Smooth muscle cell (in vitro differentiated cells): ENCODE measurements at regions not wholly inside any gene's neighbourhood (a gene's known extent, or its start where the extent isn't known, plus 50 kb on each side); places are given as distances from the start of the nearest gene placed in this dataset.

Experiments
- DNase-seq: peaks from one replicate; lab custom pipeline; 2025; ENCODE audit not compliant: unreplicated experiment; lab: John Stamatoyannopoulos, UW
- H2AFZ ChIP-seq: fragments of 200-600 bp; sonication (generic); 2 replicates; pipeline ENCODE4 v1.6.0; 2016; ENCODE audit warnings: antibody characterized with exemption, low read depth, mild to moderate bottlenecking
- H3F3A ChIP-seq: fragments of 200-600 bp; sonication (generic); 2 replicates; pipeline ENCODE4 v1.6.0; 2017; ENCODE audit warnings: antibody characterized with exemption, low read depth
- H3K27ac ChIP-seq: fragments of 200-600 bp; sonication (generic); 2 replicates; pipeline ENCODE4 v1.5.1; 2016; ENCODE audit warnings: low read depth, mild to moderate bottlenecking
- H3K27me3 ChIP-seq: fragments of 200-600 bp; sonication (generic); 2 replicates; pipeline ENCODE4 v1.6.1; 2016; ENCODE audit warnings: low read depth, mild to moderate bottlenecking
- H3K36me3 ChIP-seq: fragments of 200-600 bp; sonication (generic); 2 replicates; pipeline ENCODE4 v1.5.1; 2016; ENCODE audit warnings: low read depth
- H3K4me1 ChIP-seq: fragments of 200-600 bp; sonication (generic); 2 replicates; pipeline ENCODE4 v1.5.1; 2016; ENCODE audit warnings: low read depth
- H3K4me2 ChIP-seq: fragments of 200-600 bp; sonication (generic); 2 replicates; pipeline ENCODE4 v1.6.0; 2016; ENCODE audit warnings: mild to moderate bottlenecking
- H3K4me3 ChIP-seq: fragments of 200-600 bp; sonication (generic); 2 replicates; pipeline ENCODE4 v1.5.1; 2016; ENCODE audit warnings: mild to moderate bottlenecking
- H3K79me2 ChIP-seq: fragments of 200-600 bp; sonication (generic); 2 replicates; pipeline ENCODE4 v1.6.0; 2016; ENCODE audit warnings: low read depth, mild to moderate bottlenecking
- H3K9ac ChIP-seq: fragments of 200-600 bp; sonication (generic); 2 replicates; pipeline ENCODE4 v1.6.0; 2016; ENCODE audit warnings: low read depth
- H3K9me3 ChIP-seq: fragments of 200-600 bp; sonication (generic); replicated peaks from 2 replicates; pipeline ENCODE4 v1.5.1; 2016; ENCODE audit warnings: low read depth
- H4K20me1 ChIP-seq: fragments of 200-600 bp; sonication (generic); 2 replicates; pipeline ENCODE4 v1.6.0; 2016; ENCODE audit warnings: low read depth
- CTCF ChIP-seq: fragments of 200-600 bp; sonication (generic); IDR thresholded peaks from 2 replicates; pipeline ENCODE4 v1.5.1; 2017; ENCODE audit warnings: borderline replicate concordance, mild to moderate bottlenecking, antibody characterized with exemption; ENCODE audit not compliant: insufficient read depth, poor library complexity, severe bottlenecking
- WGBS: methylation state at CpG from one replicate; pipeline ENCODE4 v1.1.7; 2016; ENCODE audit warnings: low lambda C conversion rate; 5-methylcytosine and 5-hydroxymethylcytosine counted together

GRCh38 chr3:65118912-65119499 is 431.2 kb upstream of the ADAMTS9 start:
- Histone ChIP-seq H3K4me2 (no peak overlapping the region), H3K27me3 (no peaks in the 10 kb centered on the region), H3K36me3 (no peaks in the 10 kb centered on the region), H3K27ac (no peak overlapping the region), H4K20me1 (no peaks in the 10 kb centered on the region), H2AFZ (no peak overlapping the region), H3K79me2 (no peaks in the 10 kb centered on the region), H3F3A (no peaks in the 10 kb centered on the region), H3K4me3 (no peak overlapping the region), H3K9ac (no peak overlapping the region), H3K9me3 (no peaks in the 10 kb centered on the region), H3K4me1 (no peaks in the 10 kb centered on the region)
- no peak for TF ChIP-seq CTCF
- 96% methylated on average over 5 of the region's 5 CpGs for WGBS
- no peak for DNase-seq

- no peaks in the 10 kb centered on the region for H3K36me3 ChIP-seq
- no peak for TF ChIP-seq CTCF
- no peak overlapping the region for H3K4me3 ChIP-seq
- H3K4me2 ChIP-seq = no peak overlapping the region
- H3K27me3 ChIP-seq = no peaks in the 10 kb centered on the region
- H3K9me3 ChIP-seq = no peaks in the 10 kb centered on the region
- H4K20me1 ChIP-seq = no peaks in the 10 kb centered on the region
- H3K79me2 ChIP-seq = no peaks in the 10 kb centered on the region
- no peak overlapping the region for H3K27ac ChIP-seq
- no peak for DNase-seq
- H3K9ac ChIP-seq = no peak overlapping the region
- H3F3A ChIP-seq = no peaks in the 10 kb centered on the region
- no peak overlapping the region for H2AFZ ChIP-seq
- no peaks in the 10 kb centered on the region for H3K4me1 ChIP-seq
Measured at GRCh38 chr3:65114041-65114440, 426.2 kb upstream of the ADAMTS9 start.

GRCh38 chr3:65112751-65113300 is 425.0 kb upstream of the ADAMTS9 start:
- H3K4me3 ChIP-seq = no peak overlapping the region
- H3F3A ChIP-seq = no peaks in the 10 kb centered on the region
- H3K27ac ChIP-seq = no peak overlapping the region
- no peak for TF ChIP-seq CTCF
- no peaks in the 10 kb centered on the region for H3K9me3 ChIP-seq
- H3K79me2 ChIP-seq = no peaks in the 10 kb centered on the region
- no peak overlapping the region for H2AFZ ChIP-seq
- WGBS = 92% methylated on average over 6 of the region's 6 CpGs
- no peaks in the 10 kb centered on the region for H3K36me3 ChIP-seq
- H3K4me2 ChIP-seq = no peak overlapping the region
- DNase-seq = no peak
- H3K4me1 ChIP-seq = no peaks in the 10 kb centered on the region
- no peaks in the 10 kb centered on the region for H4K20me1 ChIP-seq
- no peaks in the 10 kb centered on the region for H3K27me3 ChIP-seq
- H3K9ac ChIP-seq = no peak overlapping the region

GRCh38 chr3:65110661-65111060 is 422.9 kb upstream of the ADAMTS9 start:
- Histone ChIP-seq H3K79me2 (no peaks in the 10 kb centered on the region), H3K4me3 (no peak overlapping the region), H3K27me3 (no peaks in the 10 kb centered on the region), H3K4me2 (no peak overlapping the region), H3F3A (no peaks in the 10 kb centered on the region), H2AFZ (peak overlapping the region; percentile 9), H3K9me3 (no peaks in the 10 kb centered on the region), H3K9ac (no peak overlapping the region), H3K36me3 (no peaks in the 10 kb centered on the region), H3K27ac (no peak overlapping the region), H3K4me1 (no peaks in the 10 kb centered on the region), H4K20me1 (no peaks in the 10 kb centered on the region)
- DNase-seq = no peak
- no peak for TF ChIP-seq CTCF
- WGBS = 74% methylated on average over 2 of the region's 2 CpGs
